T-helper 1 cell treated with Interleukin-12 subunit alpha and Interleukin-12 subunit beta and Interleukin-4 antibody, amounts not matched to agents 30 ng/mL and 1 ng/mL, for 36 hours (primary cell): ENCODE measurements at regions not wholly inside any gene's neighbourhood (a gene's known extent, or its start where the extent isn't known, plus 50 kb on each side); places are given as distances from the start of the nearest gene placed in this dataset.

Source experiments
- intact Hi-C: fragments of 100-400 bp; cut with micrococcal nuclease; formaldehyde crosslinking; loops from one replicate; pipeline ENCODE4 v1.15.1; 2024

DNA sequence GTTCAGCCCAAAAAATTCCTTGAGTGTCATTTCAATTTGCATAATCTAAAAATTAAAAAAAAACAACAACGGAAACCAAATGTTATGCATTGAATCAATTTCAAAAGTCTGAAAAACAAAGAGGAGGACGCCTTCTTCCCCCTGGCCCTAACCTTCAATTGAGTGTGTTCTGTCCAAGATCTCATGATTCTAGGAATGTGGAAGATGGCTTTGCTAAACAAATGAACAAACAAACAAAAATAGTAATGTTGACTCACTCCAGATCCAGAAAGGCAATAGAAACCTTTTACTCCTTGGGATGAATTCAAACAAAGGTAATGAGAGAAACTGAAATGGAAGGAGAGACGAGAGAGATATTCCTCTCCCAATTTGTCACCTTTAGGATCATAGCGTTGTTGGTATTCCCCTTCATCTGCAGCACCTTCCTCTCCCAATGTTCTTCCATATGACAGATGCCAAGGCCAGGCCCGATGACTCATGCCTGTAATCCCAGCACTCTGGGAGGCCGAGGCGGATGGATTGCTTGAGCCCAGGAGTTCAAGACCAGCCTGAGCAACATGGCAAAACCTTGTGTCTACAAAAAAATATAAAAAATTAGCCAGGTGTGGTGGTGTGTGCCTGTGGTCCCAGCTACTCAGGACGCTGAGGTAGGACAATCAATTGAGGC is 109.2 kb upstream of the ADGRF1 start:
- intact Hi-C loops: no loop called here

DNA sequence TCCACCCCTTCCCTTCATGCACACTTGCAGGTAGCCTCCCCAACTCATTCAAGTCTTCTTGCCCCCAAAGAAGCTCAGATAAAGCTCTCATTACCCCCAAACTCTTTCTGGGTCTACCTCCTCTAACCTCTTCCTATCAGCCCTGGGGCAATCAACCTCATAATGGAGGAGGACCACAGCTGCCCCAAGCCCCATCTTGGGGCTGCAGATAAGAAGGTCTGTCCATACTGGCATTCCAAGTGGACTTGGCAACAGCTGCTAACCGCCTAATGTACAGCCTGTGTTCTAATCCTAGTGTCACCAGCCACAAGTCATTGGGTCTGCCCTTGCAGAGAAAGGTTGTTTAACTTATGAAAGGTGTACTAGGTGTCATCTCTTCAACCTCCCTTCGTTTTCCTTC is 107.4 kb upstream of the ADGRF1 start:
- intact Hi-C loops: no loop called here

DNA sequence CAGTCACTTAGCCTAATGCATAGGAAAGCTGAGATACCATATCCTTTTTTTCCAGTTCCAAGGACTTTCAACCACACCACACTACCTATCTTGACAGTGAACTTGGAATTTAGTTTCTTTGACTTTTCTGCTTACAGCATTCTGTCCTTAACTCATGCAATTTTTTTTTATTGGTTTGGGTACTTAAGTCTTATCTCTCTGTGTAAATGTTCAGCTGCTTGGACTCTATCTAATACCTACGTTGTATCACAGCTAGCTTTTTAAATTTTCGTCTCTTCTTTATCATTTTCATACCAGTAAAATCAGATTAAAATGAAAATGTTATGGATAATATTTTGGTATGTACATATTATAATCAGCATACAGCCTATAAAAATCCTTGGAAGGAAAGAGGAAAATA is 106.9 kb upstream of the ADGRF1 start:
- intact Hi-C loops: no loop called here

DNA sequence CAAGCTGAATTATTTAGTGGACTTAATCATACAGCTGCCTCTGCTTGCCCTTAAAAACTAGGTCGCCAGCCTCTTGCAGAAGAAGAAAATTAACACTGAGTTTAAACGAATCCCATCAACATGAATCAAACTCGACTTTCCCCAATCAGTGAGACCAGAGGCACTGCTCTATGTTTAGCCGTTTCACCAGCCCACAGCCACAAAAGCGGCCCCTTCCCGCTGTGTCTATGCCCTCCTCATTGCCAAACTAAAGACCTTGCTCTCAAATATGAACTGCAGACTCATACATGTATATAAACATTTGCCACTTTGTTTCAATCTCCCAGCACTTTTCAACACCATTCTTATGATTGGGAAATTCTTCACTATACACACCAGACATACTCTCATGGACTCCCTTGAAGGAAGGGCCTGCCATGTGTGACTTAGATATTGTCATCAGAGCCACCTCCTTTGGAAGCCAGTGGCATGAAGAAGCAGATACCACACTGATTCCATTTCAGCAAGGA is 105.8 kb upstream of the ADGRF1 start:
- intact Hi-C loops: no loop called here

DNA sequence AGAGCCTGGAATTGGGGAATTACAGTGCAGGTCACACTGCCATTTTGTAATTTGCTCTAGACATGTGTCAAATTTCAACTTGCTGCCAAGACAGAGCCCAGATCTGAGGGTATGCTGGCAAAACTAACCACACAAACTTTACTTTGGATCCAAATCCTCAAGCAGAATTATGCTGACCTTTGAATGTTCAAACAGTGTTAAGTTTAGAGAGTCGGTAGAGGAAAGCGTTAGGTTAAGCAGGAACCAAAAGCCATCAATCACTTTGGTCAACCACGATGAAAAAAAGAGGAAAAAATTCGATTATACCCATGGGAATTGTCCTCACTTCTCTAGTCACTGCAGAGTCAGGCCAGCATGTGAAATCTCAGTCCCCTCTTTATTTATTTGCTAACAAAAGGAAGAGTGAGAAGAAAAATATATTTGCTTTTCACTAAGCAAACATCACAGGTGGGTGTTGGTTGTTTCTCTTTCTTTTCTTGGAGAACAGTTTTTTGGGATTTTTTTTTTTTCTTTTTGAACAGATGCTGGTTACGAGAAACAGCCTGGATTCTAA is 105.1 kb upstream of the ADGRF1 start:
- intact Hi-C loops: no loop called here

DNA sequence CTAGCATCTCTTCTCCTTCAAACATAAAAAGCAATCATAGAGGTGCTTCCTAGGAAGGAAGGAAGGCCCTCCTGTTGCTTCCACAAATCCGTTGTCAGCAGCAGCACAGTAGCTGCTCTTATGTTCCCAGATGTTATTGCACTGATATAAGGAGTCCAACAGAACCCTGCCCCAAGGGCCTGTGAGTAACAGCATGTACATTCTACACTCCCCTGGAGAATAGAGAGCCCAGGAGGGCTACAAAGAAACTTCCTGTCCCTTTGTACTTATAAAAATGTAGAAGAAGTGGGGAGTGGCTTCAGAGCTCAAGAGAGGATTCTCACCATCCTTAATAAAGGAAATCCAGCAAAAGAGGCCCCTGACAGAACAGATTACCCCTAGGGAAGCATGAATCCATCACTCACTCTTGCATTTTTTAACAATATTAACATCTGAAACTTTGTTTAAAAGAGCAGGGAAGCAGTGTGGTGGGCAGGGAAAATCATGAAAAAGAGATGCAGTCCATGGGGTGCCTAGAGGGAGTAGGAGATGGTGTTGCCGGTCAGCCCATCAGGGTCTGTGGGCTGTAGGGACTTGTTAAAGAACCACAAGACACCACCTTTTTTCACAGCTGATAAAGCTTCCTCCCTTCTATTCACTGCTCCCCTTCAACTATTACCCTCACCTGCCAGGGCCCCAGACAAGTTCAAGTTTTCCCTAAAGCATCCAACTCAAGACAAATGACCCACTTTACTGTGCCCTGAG is 104.5 kb upstream of the ADGRF1 start:
- intact Hi-C loops: no loop called here

DNA sequence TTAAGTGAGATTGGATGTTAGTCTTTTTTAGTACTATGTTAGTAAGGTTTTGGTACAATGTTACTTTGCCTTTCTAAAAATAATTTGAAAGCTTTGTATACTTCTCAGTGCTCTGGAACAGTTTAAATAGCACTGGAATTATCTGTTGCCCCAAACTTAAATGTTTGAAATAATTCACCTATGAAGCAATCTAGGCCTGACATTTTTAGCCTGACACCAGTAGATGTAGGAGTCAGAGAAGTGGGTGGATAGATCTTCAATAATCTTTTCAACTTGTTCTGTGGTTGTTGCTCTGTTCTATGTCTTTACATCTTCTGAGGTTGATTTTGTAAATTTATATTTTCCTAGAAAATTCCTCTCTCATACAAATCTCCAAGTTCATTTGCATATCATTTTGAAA is 103.1 kb upstream of the ADGRF1 start:
- intact Hi-C loops: no loop called here

DNA sequence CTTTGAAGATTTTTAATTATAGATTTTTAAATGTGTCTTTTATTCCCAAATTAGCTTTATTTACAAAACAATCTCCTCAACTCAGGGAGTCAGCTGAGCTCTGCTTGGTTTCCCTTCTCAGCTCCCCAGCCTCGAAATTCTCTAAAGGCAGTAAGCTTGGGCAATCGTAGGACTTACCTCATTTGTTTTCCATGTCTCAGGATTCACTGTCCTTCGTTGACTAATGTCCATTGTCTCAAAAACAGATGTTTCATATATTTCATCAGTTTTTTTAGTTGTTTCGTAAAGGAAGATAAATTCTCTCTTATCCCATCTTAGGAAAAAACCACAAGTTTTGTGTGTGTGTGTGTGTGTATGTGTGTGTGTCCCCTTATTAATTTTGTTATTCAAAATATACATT is 102.2 kb upstream of the ADGRF1 start:
- intact Hi-C loops: no loop called here

DNA sequence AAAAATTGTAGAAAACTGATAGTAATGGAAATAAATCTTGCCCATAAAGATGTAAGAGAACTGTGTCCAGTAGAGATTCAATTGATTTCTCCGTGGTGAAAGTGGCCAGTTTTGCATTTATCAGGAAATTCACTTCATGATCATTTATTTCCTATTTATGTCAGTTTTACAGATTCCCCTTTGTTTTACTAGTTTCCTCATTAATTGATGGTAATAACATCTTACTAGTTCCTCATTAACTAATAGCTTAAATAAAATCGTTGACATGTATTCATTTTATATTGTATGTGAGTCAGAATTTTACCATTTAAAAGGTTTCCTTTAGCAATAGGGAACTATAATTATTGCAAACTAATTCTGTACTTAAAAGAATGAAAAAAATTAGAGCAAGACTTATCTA is 99.8 kb upstream of the ADGRF1 start:
- intact Hi-C loops: no loop called here

DNA sequence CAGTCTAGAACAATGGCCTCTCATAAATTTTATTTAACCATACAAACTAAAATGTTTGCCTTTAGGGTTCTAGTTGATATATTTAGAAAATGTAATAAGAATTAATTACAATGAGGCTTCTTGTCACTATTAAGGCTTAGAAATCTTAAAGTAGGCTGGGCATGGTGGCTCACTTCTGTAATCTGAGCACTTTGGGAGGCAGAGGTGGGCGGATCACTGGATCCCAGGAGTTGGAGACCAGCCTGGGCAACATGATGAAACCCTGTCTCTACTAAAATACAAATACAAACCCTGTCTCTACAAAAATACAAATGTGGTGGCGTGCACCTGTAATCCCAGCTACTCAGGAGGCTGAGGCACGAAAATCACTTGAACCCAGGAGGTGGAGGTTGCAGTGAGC is 99.0 kb upstream of the ADGRF1 start:
- intact Hi-C loops: no loop called here

DNA sequence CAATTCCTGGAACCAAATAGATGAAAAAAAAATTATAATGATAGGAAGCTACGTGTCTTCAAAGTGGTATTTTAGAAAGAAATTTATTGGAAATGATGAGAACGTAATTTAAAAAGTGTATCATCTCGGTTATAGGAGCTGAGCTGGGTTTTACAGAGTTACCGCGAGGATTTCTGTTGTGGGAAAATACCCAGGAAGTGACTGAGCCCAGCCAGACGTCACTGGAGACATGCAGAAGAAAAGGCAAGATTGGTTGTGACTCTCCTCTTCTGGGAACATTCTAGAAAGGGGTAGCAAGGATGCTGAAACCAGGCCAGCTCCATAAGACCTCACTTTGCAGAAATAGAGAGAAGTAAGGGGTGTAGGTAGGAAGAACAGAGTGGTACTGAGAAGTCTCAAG is 95.9 kb upstream of the ADGRF1 start:
- intact Hi-C loops: no loop called here

DNA sequence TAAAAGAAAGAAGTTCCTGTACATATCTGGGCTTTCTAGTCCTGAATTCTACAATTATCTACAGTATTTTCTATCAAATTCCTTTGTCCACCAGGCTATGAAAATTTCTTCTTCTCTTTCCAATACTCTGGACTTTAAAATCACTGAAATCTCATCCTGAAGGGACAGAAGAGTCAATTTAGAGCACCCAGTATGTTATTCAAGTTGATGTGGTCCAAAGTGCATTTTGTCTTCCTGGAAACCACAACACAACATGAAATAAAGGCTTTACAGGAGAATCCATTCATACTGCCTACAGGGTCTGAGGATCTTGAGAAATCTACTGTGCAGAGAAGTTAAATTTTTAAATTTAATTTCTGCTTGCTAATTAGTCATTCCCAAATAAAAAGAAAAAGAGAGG is 94.9 kb upstream of the ADGRF1 start:
- intact Hi-C loops: no loop called here

DNA sequence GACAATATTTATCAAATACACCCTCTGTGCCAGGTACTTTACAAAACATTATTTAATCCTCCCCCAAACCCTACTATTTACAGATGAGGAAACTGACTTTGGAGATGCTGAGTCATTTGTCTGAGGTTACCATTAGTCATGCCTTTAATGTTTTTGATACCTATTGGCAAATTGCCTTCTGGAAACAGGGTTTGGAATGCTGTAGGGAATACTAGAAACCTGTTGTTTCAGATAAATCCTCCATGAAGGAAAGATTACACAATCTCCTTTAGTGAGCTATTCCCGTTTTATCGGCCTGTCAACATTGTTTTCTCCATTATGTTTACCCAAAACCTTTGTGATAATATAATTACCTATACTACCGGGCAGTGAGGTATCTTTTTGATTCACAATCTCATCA is 93.6 kb upstream of the ADGRF1 start:
- intact Hi-C loops: no loop called here

DNA sequence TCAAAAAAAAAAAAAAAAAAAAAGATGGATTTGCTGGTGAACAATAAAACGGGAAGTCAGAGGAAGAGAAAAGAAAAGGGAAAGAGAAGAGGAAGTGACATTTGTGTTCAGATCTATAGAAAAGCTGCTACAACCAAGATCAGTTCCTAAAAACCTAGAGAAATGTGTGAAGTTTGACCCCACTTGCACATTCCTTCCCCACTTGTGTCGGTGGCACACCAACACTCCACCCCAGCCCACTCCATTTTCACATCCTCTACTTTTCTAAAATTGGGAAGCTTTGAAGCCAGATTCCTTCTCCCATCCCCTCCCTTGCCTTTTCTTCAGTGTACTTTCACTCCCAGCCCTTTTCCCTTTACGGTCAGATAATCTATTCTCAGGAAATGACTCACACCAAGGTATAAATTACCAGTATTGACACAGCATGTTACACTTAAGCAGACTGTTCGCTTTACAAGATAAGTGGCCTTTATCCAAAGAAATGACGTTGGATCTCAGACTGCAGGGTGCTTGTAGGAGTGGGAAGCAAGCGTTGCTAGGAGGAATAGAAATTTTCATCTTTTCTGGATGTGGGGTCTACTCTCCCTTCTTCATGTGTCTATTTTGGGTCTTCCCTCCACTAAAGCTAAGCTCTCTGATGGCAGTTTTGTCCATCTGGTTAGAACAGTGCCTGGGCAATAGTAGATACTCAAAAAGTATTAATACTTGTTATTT is 92.5 kb upstream of the ADGRF1 start:
- intact Hi-C loops: no loop called here

DNA sequence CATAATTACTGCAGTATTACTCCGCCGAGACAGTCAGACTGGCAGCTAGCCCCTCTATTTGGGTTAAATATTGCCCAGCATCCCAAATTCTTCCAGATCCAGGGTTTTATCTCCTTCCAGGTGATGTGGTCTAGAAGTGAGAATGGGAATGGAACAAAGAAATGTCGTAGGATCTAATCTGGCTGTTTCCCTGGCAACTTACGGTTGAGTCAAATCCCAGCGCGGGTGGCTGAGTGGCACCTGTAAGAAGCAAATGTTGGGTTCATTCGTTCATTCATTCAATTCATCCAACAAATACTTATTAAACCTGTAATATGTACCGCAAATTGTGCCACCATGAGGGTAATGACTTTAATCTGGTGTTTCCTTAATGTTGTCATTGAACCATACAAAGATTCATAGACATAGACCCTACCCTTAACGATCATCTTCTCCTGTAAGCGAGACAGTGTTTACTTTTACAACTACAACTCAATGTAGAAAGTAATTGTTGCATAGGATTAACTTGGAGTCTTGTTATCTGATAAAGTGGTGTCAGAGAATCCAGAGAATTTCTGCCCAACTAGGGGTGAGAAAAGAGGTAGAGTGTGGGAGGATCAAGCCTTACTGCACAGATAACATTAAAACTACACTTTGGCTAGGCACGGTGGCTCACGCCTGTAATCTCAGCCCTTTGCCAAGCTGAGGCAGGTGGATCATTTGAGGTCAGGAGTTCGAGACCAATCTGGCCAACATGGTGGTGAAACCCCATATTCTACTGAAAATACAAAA is 91.3 kb upstream of the ADGRF1 start:
- intact Hi-C loops: no loop called here

DNA sequence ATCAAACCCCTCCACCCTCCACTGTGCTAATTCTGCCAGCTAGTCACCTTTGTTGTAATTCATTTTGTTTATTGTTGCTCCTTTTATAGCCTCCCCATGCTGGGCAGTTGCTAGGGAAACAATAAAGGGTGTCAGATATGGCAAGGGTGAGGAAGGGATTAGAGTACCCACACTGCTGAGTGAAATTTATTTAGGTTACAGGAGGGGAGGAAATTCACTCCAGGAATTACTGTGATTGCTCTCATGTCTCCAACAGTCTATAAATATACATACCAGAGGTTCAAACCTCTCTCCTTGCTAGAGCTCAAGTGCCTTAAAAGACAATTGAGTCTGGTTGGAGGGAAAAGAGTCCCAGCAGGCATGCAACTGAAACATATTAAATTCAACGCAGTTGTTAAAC is 90.6 kb upstream of the ADGRF1 start:
- intact Hi-C loops: no loop called here

DNA sequence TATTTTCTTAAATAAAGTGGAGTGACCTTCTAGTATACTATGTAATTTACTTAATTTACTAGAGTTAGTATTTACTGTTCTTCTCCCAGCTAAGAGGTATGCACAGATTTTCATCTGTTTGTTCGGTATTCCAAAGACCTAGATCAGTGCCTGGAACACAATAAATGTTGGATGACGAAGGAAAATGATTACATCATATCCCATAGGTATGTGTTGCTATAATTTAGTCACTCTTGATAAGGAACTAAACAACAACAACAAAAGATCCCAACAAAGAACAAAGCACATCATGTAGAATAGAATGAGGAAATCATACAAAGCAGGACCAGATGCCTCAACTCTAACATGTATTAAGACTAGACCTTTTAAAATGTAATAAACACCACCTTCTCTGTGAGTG is 89.6 kb upstream of the ADGRF1 start:
- intact Hi-C loops: no loop called here

DNA sequence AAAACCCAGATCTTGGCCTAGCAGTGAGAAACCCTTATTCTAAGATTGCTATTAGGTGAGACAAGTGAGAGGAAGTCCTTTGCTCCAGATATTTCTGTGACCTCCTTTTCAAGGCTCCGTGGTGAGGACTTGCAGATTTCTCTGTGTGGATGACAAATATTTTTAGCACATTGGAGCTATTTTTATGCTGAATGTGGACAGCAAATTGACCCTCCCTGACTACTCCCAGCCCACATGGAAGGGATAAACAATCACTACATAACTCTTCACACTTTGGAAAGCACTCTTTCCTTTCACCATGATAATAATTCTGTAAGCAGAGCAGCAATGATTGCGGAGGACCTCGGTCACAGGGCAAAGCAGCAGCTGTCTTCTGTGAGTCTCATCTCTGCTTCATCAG is 88.0 kb upstream of the ADGRF1 start:
- intact Hi-C loops: no loop called here

DNA sequence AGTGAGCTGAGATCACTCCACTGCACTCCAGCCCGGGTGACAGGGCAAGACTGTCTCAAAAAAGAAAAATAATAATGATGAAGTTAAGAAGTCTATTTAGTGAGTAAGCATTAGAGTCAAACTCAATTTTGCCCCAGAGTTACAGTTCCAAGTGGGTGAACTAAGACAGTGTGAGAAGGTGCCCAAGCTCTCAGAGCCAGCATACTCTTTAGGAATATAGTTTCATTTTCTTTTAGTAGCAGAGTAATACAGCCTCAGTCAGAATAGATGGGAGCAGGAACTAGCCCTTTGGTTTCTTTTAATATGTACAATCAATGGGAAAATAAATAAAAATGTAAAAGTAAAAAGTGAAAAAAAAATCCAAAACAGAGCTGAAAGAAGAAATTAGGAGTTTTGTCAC is 87.0 kb upstream of the ADGRF1 start:
- intact Hi-C loops: no loop called here

DNA sequence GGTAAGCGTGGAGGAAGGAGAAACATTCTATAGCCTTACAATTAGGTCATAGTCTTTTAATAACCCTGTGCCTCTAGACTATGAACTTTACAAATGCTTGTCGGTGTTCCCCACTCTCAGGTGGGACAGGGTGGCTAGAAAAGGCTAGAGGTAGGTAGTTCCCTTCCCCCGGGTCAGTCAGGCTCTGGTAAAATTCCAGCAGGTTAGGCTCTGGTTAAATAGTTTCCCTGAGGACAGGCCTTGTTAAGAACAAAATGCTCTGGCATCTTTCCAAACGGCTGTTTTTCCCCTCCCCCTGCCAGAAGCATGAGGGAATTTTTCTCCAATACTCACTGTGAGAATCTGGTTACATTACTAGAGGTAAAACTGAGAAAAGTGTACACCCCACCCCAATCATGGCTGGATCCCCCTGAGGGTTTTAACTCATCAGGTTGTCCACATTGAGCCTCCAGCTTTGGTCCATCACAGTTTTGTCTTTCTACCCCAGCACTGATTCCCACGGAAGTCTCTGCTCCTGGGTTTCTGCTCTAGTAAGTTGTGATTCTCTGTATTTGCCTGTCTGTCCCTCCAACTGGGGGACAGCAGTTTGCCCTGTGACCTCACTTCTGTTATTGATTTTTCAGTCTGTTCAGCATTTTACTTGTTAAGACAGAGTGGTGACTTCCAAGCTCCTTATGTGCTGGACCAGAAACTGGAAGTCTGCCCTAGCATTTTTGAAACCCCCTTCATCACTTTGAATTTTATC is 84.7 kb upstream of the ADGRF1 start:
- intact Hi-C loops: no loop called here

DNA sequence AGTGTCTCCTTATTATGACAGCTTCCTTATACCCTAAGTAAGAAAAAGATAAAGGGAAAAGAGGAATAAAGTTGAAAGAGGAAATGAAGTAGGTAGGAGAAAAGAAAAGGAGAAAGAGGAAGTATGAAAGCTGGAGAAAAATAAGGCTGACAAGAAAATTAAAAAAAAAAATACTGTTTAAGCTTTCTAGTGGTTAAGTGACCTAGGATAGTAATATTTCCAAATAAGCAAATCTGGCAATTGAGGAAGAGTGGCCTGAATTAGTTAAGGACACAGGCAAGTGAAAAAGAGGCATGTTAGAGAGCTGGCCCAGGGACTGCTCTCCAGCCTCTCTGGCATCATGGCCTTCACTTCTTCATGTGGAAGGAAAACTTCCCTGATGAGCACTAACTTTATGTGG is 76.5 kb upstream of the ADGRF1 start:
- intact Hi-C loops: no loop called here
